ENCODE measurements at regions not wholly inside any gene's neighbourhood (a gene's known extent, or its start where the extent isn't known, plus 50 kb on each side); places are given as distances from the start of the nearest gene placed in this dataset.
A peak's percentile ranks its signal among the peaks of the same experiment; 100 is the strongest.
"Not testable (repeated sequence)": the region's sequence is repeated elsewhere in the genome, so short reads cannot be mapped to it uniquely, and the experiment has no call there.

- no peak for DNase-seq
These were observed 413.4 kb upstream of the ADAMTS5 start for GRCh38 chr21:27380303-27380702.

DNA sequence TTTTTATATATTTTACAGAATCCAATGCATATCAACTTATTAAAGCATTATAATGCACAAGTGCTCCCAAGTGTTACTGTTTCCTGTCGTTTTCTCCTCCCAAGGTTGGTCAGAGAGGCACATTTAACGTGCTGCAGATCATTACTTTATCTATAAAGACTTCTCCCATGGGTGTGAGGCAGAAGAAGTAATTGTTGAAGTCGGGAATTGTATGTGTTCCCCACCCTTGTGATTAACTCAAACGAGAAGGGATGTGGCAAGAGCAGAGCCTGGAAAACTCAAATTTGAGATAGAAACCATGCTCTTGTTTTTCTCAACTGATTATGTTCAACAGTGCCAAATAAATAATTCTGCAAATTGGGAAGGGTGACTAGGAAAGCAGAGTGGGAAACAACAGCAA, 412.5 kb upstream of the ADAMTS5 start:
- no peak for DNase-seq

DNA sequence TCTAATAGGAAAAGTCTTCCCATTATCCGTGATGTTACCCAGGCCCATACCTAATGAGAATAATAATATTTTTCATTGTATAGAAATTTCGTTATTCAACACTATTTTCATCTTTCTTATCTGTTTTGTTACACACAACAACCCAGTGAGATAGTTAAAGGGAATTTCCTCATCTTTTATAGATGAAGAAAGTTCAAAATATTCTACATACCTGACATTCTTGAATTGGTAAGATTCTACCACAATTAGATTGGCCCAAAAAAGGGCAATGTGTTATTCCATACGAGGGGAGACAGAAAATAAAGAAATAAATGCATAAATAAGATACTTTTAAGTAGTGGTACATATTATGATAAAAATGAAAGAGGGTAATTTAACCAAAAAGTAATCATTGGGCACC, 405.5 kb upstream of the ADAMTS5 start:
- no peak for DNase-seq

DNA sequence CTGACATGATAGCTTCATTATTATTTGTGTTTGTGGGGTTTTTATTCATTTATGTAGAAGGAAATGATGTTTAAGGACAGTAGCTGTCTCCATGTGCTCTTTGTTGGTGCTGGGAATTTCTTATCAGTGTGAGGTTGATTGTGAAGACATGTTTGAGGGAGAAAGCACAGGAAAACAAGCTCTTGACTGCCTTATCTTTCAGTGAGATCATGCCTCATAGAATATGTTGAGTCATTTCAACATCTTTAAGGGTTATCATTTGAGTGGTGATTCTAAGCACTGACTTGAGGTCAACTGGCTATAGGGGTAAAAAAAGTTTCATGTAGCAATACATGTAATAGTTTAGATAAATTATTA, 405.1 kb upstream of the ADAMTS5 start:
- DNase-seq, result no peak

DNA sequence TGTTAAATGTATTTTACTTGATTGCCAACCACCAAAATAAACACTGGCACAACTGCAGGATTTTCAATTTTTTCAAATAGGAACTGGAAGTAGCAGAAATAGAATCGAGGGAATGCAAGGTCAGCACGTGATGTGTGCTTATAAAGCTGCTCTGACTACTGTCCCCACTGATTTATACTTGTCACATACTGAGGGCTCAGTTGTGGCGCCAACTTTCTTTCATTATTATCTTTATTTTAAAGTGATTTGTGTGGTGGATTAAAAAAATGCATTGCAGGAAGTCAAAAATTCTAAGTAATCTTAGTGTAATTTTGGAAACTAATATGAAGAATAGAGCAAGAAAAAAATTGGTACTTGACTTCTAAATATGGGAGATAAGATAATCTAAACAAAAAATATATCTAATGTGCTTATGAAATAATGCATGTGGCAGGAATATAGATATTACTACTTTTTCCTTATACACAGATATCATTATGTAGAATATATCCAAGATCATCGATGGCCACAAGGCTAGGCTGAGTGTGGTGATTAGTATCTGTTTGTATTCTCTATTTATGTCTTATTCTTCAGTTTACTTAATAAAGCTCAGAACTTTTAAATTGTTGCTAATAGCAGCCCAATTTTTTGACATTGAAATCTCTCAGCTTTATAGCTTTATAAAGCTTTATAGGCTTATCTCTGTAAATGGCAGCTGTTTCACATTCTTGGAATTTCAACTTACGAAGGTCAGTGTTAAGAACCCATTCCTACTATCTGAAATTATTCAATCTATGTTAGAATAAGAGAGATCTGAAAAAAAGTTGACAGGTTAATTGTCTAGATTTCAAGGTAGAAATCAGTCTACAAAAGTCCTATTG, 404.5 kb upstream of the ADAMTS5 start:
- no peak for DNase-seq

DNA sequence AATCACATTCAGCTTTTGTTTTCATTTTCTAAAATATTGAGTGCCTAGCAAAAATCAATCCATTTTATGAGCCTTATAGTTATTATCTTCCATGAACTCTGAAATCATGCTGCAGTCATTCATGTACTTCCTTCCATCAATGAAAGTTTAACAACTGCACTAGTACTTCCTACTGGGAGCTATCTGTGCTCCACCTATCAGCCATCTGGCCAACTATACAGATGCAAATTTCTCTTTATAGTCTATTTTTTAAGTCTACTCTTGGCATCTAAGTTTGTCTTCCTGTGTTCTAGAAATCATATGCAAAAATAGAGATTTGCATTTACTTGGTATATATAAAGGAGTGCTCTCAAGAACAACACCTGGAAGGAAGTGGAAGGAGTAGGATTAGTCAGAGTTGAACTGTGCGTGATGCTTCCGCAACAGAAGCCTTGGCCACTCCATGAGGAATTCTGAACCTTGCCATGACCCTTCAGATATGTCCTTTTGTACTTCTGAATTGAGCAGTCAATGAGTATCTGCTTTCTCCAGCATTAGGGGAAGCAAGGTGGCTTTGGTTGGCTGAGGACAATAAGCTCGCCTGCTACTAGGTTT, 403.2 kb upstream of the ADAMTS5 start:
- no peak for DNase-seq

DNA sequence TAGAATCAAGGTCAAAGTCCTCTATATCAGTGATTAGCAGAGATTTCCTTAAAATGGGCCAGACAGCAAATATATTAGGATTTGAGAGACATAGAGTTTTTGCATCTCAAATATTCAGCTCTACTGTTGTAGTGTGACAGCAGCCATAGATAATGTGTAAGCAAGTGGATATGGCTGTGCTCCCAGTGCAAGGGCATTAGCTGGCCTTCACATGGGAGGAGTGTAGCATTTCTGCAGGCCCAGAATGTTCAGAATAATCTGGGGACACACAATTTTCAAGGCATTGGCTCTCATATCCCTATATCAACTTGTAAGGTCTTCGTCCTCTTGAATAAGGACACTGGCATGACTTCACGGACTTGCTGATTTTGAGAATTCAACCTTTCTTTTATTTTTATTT, 402.3 kb upstream of the ADAMTS5 start:
- no peak for DNase-seq

- DNase-seq, result no peak
These were observed 399.9 kb upstream of the ADAMTS5 start for GRCh38 chr21:27366646-27367235.

- no peak for DNase-seq
These were observed 399.1 kb upstream of the ADAMTS5 start for GRCh38 chr21:27366036-27366435.

DNA sequence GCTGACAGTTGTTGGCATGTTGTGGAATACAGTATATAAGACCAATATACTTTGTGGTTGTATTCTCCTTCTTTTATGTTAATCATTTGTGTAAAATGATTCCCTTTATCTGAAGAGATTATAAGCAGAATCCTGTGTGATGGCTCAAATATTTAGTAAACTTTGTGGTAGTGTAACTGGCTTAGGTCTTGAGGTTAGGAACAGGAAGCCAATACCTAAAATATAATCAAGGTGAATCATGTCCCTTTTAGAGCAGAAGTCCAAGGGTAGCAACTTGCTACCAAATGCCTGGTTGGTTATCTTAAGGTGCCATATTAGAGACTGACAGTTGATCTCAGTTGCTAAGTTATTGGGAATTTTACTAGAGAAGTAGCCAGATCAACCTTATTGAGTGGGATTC, 398.5 kb upstream of the ADAMTS5 start:
- no peak for DNase-seq

- DNase-seq, result no peak
These were observed 397.0 kb upstream of the ADAMTS5 start for GRCh38 chr21:27363719-27364477.

- peak; percentile 10 for DNase-seq
These were observed 395.4 kb upstream of the ADAMTS5 start for GRCh38 chr21:27362249-27362648.

GRCh38 chr21:27359141-27359540, 392.3 kb upstream of the ADAMTS5 start:
- no peak for DNase-seq

GRCh38 chr21:27352885-27353284, 386.0 kb upstream of the ADAMTS5 start:
- DNase-seq, result no peak

DNA sequence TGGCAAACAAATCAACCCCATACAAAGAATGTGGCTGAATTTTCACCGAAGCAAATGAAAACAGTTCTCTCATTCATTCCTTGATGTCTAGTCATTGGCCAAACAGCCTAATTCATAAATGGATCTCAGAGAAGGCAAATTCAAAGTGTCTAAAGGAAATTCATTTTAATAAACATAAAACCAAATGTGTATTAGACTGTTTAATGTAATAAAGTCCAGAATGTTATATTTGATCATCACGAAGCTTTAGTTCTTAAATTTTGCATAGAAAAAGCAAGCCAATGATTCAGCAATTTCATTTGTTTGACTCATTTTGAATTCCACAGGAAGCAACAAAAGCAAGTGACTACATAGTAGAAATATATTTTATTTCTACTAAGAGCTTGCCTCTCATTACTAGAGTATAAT, 379.2 kb upstream of the ADAMTS5 start:
- no peak for DNase-seq

DNA sequence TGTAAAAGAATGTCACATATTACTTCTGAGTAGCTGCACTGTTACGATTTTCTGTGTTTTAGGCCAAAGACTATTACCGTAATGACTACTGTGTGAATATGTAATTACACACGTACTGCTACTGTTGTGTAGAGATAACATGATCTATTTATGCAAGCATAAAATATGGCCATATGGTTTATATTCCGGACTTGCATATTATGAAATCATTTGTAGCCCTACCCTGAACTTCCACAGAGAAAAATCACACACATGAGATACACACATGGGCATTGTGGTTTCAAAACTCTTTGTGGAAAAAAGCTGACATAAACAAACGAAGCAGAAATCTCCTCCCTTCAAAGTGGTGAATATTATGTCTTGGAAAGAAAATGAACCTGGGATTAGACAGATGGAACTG, 373.0 kb upstream of the ADAMTS5 start:
- no peak for DNase-seq

DNA sequence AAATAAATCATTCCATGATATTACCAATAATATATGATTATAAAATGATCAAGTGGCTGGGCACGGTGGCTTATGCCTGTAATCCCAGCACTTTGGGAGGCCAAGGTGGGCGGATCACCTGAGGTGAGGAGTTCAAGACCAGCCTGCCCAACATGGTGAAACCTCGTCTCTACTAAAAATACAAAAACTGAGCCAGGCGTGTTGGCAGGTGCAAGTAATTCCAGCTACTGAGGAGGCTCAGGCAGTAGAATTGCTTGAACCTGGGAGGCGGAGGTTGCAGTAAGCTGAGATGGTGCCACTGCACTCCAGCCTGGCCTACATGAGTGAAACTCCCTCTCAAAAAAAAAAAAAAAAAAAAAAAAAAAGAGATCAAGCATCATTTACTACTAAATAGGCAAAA, 371.1 kb upstream of the ADAMTS5 start:
- not testable (repeated sequence) for DNase-seq

DNA sequence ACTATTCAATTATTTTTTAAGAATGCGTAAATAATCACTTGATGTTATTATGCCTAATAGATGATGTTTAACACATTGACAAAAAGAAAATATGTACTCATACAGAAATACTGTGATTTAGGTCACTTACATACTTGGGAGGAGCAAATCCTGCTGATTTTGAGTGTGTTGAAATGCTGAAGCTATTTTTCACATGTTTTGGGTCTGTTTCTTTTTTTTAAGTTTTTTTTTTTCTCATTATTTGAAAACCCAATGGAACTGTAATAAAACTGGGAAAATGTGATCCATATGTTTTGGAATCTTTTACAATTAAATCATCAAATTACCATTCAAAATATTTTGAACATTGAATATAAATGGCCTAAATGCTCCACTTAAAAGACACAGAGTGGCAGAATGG, 366.2 kb upstream of the ADAMTS5 start:
- no peak for DNase-seq

- DNase-seq, result peak; percentile 74
These were observed 362.5 kb upstream of the ADAMTS5 start for GRCh38 chr21:27329255-27329851.

GRCh38 chr21:27326301-27326700, 359.4 kb upstream of the ADAMTS5 start:
- DNase-seq, result peak; percentile 58

- DNase-seq, result no peak
These were observed 356.4 kb upstream of the ADAMTS5 start for GRCh38 chr21:27323331-27323730.

GRCh38 chr21:27321791-27322190, 354.9 kb upstream of the ADAMTS5 start:
- DNase-seq, result no peak

DNA sequence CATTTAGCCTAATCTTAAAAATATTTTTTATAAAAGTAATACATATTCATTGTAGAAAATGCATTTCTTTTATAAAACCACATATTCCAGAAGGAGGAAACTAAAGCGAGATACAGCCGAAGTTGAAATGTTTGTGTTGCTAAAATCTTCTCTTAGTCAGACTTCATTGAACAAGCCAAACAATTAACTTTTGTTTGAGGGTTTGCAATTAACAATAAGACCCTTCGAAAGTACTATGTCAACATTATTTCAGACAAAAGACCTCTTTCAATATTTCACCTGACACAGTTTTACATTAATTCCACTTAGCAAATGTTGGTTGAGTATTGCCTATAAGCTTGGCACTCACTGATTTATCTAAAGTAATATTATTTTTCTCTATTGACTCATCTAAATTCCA, 354.0 kb upstream of the ADAMTS5 start:
- no peak for DNase-seq
